Central memory CD4-positive, alpha-beta T cell (primary cell): ENCODE measurements at regions not wholly inside any gene's neighbourhood (a gene's known extent, or its start where the extent isn't known, plus 50 kb on each side); places are given as distances from the start of the nearest gene placed in this dataset.
"Not testable (repeated sequence)": the region's sequence is repeated elsewhere in the genome, so short reads cannot be mapped to it uniquely, and the experiment has no call there.

ENCODE experiments used
- DNase-seq: peaks from one replicate; pipeline ENCODE4 v3.0.0; 2022

DNA sequence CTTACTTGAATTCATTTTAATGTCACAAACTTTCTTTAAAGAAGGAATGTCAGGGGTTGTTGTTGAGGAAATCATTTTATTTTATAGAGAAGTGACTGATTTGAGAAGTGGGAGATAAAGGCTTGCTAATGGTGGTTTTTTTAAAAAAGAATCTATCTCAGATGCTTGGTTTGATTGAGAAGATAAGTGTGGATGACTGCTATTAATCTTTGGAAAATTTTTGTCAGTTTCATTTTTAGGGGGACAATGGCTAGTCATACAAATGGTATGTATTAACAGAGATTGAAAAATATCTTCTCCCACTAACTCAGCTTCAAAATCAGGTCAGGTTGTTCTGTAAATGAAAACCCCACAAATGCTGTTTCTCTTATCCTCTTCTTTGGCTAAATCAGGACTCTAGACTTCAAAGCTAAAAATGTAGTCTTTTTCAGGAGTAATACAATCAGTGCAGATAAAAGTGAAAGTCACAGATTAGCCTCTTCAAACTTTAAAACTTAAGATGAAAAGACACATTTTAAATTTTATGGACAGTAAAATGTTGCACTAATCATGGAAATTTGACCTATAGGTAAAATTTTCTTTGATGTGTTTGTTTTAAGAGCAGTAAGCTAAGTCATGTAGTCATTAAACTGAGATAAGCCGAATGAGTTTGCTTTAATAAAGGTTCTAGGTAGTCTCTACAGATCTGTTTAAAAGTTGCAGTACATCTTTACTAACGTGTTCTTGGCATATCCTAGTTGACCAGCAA lies 674.2 kb upstream of the VRK2 start:
- DNase-seq: no peak

DNA sequence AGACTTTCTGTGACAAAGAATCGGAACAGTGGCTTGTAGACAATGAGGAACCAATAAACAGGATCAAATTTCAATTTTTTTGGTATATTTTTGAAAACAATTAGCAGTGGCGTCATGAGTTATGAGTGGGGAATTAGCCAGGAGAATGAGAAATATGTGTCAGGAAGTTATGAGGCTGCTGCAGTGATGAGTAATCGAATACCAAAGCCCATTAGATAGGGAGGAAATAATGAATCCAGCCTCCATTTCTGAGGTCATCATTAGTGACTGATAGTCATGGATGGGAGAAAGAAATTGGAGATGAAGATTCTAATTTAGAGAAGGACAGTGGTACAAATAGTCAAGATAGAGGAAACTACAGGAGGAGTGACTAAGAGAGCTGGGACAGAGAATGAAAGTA lies 673.1 kb upstream of the VRK2 start:
- no peak for DNase-seq

DNA sequence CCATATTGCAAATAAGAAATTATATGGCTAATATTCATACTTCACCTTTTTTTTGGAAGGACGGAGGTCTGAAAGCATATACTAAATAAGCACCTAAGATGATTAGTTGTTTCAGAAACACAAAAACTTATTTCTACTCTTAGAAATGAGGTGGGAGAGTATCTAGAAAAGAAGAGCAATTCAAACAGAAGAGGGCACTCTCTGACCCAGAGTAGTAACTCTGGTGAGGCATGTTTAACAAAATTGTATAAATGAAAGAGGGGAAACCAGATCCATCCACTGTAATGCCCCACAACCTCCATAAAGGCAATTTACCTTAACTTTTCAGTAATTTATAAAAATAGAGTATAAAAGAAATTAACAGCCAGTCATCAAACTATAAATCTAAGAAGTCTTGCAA lies 669.6 kb upstream of the VRK2 start:
- DNase-seq: no peak

DNA sequence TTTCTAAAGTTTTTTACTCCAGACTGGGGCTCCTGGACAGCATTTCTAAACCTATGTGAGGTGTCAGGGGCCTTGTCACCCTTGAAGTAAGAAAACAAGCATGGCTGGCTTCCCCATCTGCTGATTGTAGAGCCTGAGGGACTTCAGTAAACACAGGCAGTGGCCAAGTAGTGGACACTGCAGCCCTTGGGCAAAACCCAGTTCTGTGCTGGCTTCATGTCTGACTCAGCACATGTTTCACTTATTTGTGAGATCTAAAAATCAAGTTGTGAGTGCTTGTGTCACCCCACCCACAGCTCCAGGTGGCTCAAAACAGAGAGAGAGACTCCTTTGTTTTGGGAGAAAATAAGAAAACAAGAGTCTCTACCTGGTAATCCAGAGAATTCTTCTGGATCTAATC lies 660.3 kb upstream of the VRK2 start:
- DNase-seq: no peak

DNA sequence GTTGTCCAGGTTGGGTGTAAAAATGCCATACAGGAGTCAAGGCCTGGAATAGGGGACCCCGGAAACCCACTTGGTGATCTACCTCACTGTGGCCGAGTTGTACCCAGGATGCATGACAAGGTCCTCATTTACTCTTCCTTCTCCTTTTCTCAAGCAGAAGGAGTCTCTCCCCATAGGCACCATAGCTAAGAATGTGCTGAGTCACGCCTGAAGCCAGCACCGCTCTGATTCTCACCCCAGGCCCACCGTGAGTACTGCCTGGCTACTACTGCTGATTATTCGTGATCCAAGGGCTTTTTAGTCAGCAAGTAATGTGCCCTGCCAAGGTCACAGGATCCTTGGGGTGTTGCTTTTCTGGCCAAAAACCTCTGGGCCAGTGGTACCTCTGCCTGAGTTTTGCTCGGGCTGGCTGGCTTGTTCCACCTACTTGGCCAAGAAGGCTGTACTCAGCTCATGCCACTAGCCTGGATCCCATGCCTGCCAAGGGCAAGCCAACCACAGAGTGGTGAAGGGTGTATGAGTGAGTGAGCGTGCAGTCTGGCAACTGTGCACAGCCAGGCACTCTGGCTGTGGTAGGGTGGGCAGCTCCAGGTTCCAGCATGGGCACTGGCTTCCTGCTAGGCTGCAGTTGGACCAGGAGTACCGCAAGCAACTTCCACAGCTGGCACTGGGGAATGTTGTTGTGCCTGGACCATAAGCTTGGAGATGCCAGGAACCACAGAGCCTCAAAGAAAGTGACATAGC lies 650.1 kb upstream of the VRK2 start:
- DNase-seq: no peak

DNA sequence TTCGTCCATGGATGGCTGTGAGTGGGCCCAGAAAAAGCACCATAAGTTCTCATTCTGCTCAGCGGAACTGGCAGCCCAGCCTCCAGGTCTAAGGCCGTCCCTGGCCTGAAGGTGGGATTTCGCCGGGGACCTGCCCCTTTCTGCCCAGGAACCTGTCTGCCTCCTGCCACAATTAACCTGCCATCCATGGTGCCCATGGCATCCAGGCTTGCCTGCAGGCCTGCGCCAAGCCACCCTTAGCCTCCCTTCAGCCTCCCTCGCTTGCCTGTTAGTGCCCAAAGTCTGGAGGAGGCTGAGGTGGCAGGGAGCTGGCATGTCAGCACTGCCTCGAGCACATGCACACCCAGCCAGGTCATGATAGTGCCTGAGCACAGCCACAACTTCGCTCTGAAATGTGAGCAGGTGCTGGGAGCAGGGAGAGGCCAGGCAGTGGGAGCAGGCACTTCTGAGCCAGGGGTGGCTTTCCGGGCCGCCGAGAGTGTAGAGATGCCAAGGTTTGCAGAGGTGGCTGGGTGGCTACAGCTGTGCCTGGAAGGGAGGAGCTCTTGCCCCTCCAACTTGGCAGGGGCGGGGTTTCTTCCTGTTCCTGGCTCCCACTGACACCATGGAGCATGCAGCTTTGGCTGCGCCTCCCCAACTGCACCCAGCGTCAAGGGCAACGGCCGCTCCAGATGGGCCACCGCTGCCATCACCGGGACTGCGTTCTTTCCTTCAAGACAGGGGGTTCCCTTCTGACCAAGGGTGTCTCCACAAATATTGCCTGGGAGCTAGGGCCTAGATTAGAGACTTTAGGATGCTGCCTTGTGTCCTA lies 648.9 kb upstream of the VRK2 start:
- DNase-seq: no peak

DNA sequence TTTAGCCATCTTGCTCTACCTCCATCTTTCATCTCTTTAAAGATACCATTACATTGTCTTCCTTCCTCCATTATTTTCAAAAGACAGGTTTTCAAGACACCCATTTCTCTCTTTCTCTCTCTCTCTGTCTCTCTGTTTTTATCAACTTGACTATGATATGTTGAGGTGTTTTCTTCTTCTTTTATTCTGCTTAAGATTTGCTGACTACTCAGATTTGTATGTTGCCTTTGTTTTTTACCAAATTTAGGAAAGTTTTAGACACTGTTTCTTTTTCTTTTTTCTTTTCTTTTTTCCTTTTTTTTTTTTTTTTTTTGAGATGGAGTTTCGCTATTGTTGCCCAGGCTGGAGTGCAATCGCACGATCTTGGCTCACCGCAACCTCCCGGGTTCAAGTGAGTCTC lies 647.5 kb upstream of the VRK2 start:
- no peak for DNase-seq

DNA sequence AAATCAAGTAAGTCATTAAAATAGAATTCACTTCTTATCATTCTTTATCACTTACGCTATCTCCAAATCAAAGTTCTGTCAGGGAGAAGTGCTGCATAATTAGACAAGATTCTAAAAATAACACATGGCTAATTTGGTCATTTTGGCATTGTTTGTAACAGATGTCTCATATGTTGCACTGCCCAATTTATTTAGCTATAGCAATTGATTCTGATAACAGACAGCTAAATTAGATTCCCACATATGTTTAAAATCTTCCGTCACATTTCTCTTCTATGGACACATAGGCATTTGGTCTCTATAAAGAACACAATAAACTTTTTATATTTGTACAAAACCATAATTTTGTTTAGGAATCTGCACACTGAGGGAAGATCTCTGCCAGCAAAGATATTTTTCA lies 644.5 kb upstream of the VRK2 start:
- no peak for DNase-seq

DNA sequence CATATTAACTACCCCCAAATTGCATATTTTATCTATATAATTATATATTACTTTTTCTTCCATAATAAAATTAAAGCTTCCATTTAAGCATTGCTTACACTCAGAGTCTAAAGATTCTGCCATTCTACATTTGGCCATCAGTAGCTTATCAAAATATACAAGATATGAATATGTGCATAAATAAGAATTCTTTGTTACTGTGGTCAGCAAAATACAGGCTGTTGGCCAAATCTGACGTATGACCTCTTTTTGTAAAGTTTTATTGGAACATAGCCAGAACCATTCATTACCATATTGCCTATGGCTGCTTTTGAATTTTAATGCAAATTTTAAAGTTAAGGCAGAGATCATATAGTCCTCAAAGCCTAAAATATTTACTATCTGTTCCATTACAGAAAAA lies 643.9 kb upstream of the VRK2 start:
- no peak for DNase-seq

DNA sequence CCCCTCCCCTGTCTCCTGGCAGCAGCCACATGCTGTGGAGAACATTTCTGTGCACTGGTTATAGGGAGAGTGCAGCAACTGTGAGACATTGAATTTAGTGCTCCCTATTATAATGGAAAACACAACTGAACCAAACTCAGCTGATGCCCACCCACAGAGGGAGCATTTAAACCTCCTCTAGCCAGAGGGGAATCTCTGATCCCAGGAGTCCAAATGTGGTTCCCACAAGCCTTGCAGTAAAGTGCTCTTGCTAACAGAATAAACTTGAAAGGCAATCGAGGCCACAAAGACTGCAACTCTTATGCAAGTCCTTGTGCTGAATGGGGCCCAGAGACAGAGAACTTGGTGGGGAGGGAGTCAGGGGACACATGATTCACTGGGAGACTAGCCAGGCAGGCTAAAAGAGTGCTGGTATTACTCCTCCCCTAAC lies 638.8 kb upstream of the VRK2 start:
- no peak for DNase-seq

DNA sequence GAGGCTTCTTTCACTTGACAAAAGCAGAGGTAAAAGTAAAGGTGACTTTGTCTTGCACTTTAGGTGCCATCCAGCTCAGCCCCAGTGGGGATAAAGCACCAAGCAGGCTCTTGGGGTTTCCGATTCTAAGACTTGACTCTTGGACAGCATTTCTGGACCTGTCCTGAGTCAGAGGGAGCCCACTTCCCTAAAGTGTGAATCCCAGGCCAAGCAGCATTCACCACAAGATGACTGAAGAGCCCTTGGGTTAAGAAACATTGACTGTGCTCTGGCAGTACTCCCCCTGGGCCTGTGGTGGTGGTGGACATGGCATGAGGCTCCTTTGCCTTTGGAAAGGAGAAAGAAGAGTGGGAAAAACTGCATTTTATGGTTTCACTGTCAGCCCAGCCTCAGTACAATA lies 638.0 kb upstream of the VRK2 start:
- DNase-seq: no peak

DNA sequence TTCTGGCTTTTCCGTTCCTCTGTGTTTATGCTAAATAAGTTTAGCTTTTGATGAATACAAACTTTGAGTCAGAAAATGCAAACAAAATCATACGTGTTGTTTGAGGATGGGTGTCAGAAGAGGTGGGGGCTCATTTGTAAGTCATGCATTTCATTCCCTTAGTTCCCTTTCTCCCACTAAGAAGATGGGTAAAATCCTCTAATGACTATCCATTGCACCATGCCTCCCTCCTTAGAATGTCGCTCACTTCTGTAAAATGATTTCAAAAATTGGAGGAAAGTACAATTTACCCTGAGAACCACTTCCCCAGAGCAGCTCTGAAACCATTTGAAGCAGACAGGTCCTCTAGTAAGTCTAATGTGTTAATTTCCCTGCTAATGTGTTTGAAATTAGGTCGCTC lies 629.6 kb upstream of the VRK2 start:
- DNase-seq: no peak

DNA sequence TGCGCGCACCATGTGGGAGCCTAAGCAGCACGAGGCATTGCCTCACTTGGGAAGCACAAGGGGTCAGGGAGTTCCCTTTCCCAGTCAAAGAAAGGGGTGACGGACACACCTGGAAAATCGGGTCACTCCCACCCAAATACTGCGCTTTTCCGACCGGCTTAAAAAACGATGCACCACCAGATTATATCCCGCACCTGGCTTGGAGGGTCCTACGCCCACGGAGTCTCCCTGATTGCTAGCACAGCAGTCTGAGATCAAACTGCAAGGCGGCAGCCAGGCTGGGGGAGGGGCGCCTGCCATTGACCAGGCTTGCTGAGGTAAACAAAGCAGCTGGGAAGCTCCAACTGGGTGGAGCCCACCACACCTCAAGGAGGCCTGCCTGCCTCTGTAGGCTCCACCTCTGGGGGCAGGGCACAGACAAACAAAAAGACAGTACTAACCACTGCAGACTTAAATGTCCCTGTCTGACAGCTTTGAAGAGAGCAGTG lies 627.7 kb upstream of the VRK2 start:
- not testable (repeated sequence) for DNase-seq

DNA sequence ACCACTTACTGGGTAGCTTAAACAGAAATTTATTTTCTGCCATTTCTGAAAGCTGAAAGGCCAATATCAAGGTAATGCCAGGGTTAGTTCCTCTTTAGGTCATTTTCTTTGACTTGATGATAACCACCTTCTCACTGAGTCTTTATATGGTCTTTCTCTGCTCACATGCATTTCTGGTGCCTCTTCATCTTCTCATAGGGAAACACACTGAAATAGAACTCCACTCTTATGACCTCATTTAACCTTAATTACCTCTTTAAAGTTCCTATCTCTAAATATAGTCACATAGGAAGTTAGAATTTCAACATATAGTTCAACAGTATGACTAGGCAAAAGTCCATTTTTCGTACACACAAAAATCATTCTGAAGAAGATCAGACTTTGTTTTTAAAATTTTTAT lies 616.8 kb upstream of the VRK2 start:
- DNase-seq: no peak

DNA sequence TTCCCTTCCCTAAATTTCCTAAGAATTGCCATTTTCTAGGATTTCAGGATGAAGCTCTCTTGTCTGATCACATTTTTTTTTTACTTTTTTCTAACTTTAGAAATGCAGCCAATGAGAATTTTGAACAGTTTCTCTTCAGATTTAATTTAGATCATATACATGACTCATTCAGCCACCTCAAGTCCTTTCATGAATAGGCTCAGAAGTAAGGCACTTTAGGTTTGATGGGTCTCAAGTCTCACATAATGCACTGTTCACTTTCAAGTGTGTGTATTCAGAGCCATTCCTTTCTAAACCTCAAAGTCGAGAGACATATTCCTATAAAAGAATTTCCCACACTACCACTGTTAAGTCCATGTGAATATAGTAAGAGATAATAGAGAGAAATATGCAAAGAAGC lies 614.1 kb upstream of the VRK2 start:
- no peak for DNase-seq

DNA sequence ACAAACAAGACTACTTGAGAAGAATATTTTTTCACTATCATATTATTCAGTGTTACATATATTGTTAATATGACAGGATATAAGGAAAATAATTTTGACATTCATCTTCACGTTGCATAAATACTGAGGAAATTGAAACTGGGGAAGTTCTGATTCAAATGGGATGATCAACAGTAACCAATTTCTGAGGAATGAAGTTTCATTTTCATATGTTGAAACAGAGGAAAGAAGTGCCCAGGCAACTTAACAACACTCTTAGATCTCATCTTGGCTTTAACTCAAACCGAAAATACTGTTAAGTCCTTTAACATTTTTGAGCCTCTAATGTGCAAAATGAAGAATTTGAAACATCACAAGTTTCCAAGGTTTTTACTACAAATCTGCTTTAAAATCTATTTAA lies 612.2 kb upstream of the VRK2 start:
- no peak for DNase-seq

DNA sequence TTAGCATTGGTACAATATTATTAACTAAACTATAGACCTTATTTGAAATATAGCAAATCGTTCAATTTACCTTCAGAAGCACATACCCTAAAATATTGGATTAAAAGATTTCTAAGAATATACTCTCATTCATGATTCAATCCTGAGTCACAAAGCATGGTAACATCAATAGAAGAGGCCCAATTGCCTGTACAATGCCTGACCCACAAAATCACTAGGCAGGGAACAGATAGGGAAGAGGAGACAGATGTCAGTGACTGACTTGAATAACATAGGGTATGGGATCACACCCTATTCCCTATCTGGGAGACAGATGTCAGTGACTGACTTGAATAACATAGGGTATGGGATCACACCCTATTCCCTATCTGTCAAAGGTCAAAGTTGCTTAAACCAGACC lies 611.6 kb upstream of the VRK2 start:
- DNase-seq: no peak

DNA sequence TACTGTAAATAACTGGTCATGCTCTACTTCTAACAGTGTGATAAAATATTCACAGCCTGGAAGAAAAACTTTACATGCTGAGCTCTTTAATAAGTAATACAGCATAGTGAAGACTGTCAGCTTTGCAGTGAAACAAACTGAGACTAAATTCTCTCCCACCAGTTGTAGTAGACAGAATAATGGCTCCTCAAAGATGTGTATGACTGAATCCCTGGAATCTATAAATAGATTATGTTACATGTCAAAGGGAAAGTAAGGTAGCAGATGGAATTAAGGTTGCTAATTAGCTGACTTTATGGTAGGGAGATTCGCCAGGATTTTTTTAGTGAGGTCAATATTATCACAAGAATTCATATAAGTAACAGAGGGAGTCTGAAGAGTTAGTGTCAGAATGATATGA lies 609.5 kb upstream of the VRK2 start:
- DNase-seq: no peak

DNA sequence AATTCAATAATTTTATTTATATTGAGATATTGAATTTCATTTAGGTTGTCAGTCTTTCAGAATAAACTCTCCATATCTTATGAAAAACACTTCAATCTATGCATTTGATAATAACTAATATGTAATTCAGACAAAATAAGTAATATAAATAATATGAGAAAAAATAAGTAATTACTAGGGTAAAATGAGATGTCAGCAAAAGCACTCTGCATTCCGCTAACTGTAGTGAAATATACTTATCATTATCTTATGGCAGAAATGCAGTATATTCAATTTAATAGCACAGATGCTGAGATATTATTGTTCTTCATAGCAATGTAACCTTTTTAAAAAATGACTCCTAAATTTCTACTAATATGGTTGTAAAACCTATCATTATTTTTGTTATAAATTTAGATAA lies 606.2 kb upstream of the VRK2 start:
- no peak for DNase-seq

DNA sequence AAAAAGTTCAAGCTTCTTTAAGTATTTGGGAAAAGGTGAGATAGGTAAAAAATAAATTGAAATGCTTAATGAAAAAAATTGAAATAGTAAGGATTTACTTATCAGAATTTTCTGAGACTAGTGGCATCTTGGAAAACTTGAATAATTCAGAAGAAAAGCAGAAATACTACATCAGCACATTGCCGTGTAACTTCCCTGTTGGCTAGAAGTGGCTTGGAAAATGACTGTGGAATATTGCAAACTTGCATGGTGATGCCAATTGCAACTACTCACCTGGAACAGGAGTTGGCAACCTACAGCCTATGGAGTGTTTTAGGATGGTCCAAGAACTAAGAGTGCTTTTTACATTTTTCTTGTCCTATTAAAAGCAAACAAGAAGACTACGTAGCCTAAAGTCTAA lies 603.5 kb upstream of the VRK2 start:
- no peak for DNase-seq

DNA sequence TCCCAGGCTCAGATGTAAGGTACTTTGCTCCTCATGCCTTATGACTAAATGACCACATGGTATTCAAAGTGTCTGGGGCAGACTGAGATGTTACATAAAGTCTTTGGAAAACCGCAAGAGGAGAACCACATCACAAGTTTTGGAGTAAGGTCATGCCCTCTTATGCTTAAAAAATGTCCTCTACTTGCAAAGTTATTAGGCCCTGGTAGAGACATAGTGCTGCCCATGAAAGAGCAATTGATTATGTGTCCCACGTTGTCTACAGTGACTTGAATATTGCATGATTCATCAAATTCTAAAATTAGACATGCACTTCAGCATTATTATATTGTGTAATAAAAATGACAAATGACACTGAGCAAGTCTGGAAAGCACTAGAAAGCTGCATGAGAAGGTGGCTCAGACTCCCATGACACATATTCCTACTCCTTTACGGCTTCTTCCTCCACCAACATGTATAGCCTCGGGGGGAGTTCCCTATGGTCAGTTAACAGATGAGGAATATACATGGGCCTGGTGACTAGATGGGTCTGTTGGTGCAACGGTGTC lies 602.6 kb upstream of the VRK2 start:
- DNase-seq: no peak

DNA sequence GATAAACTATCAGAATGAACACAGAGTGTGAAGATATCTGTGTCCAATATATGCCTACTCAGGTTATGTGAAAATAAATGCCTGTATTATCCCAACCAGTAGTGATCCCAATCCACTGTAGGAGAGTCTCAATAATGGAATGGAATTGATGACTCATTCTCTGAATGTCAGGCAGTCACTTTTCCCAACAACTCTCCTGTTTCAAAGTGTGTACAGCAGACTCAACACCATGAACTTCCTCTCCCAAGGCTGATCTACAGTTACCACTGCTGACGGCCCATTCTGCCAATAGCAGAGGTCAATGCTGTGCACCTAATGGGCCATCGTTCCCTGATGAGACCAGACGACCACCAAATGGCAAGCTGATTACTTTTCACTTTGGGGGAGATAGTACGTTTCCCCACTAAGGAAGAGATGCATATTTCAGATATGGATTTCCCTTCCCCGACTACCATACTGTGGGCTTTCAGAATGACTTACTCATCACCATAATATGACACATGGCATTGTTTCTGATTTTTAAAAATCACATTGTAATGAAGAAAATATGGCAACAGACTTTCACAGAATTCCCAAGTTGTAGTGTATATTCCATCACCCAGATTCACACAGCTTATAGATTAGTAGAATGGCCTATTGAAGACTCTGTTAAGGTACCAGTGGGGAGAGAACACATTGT lies 601.7 kb upstream of the VRK2 start:
- DNase-seq: no peak

DNA sequence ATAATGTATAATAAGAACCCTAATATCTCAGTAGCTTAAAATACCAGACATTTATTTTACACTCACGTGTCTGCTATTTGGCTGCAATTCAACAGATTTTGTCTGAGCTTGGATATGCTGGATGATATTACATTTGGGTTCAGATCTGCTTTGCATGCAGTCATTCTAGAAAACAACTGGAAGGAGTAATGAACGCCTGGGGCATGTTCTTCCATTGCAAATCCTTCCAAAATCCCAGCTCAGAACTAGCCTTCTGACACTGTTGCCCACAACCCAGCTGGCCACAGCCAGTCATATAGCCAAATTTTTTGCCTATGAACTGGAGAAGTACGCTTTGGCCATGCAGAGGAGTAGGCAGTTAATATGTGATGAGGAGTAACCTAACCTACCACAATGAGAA lies 597.8 kb upstream of the VRK2 start:
- no peak for DNase-seq
